ENCODE measurements at regions not wholly inside any gene's neighbourhood (a gene's known extent, or its start where the extent isn't known, plus 50 kb on each side); places are given as distances from the start of the nearest gene placed in this dataset.
A peak's percentile ranks its signal among the peaks of the same experiment; 100 is the strongest.

- TF ChIP-seq HOXA7 (CRISPR knock-in tag; IDR thresholded peaks at IDR 0.05) = no peak
- no peak for TF ChIP-seq MAZ (IDR thresholded peaks at IDR 0.05; ENCODE audit: borderline replicate concordance, low read depth, low read length)
- TF ChIP-seq RAD21 (conservative IDR thresholded peaks at IDR 0.05 in 1 of 2, IDR thresholded peaks at IDR 0.05 in 1 of 2) = peak; percentile 57 to 66; a peak in 4 of 5 replicates
- TF ChIP-seq SMC3 (IDR thresholded peaks at IDR 0.05) = peak; percentile 49
- TF ChIP-seq CTCF (IDR thresholded peaks at IDR 0.05) = peak; percentile 75
- no peak overlapping the region for H3K4me3 ChIP-seq
- CTCF ChIA-PET = interaction anchor here (0.6 to 3.1 kb wide), 27 partner anchors 9 to 810 kb away, joined by 3 to 14 read pairs (median 3); no protein-coding TSS in a partner anchor
- no peak overlapping the region for H3K27ac ChIP-seq
- H3K4me2 ChIP-seq = 0 out of 3 replicates have a peak overlapping the region, but pooled peaks have one; percentile 13
- peak; percentile 46 to 49 for DNase-seq (ENCODE audit: low read depth in 1 of 2, low spot score in 1 of 2)
- POLR2A ChIA-PET = no interaction called here
- H3K9me3 ChIP-seq = no peaks in the 10 kb centered on the region
- 29% methylated on average over 8 of the region's 8 CpGs for WGBS (ENCODE audit: missing lambda C conversion rate)
- no peaks in the 10 kb centered on the region for H3K4me1 ChIP-seq
- ATAC-seq = peak; percentile 74 to 88
- peak; percentile 18 for FAIRE-seq
Measured at GRCh38 chr12:14185427-14186192, 179.9 kb upstream of the ATF7IP start.

- FAIRE-seq = no peak
- ATAC-seq = peak in 1 of 2 experiments; percentile 36; a peak in 1 of 6 replicates
- Histone ChIP-seq H3K4me1 (no peaks in the 10 kb centered on the region), H3K4me2 (no peak overlapping the region), H3K9me3 (no peaks in the 10 kb centered on the region), H3K4me3 (no peak overlapping the region), H3K27ac (no peak overlapping the region)
- WGBS (ENCODE audit: missing lambda C conversion rate) = 17% methylated on average over 2 of the region's 2 CpGs
- TF ChIP-seq EP300 (IDR thresholded peaks at IDR 0.05) = no peak
- no peak for TF ChIP-seq HDAC2 (IDR thresholded peaks at IDR 0.05)
- no peak for TF ChIP-seq FOSL2 (IDR thresholded peaks at IDR 0.05)
- TF ChIP-seq FOSL2 (CRISPR knock-in tag; IDR thresholded peaks at IDR 0.05) = no peak
- no peak for TF ChIP-seq GATA3 (IDR thresholded peaks at IDR 0.05; ENCODE audit: borderline replicate concordance)
- no peak for TF ChIP-seq BCL3 (IDR thresholded peaks at IDR 0.05)
- TF ChIP-seq CHD4 (IDR thresholded peaks at IDR 0.05; ENCODE audit: borderline replicate concordance) = no peak
- no peak for TF ChIP-seq POLR2A (IDR thresholded peaks at IDR 0.05; ENCODE audit: low read length)
- no peak for TF ChIP-seq CTCF (IDR thresholded peaks at IDR 0.05)
- no peak for TF ChIP-seq RCOR1 (IDR thresholded peaks at IDR 0.05; ENCODE audit: low read depth, low read length)
- no peak for TF ChIP-seq SREBF2 (IDR thresholded peaks at IDR 0.05)
- TF ChIP-seq HES2 (IDR thresholded peaks at IDR 0.05) = no peak
- ChIA-PET POLR2A (no interaction called here), CTCF (interaction anchor here (0.6 to 3.1 kb wide), 25 partner anchors 9 to 809 kb away, joined by 3 to 14 read pairs (median 4); no protein-coding TSS in a partner anchor)
- DNase-seq (ENCODE audit: low read depth in 1 of 2, low spot score in 1 of 2) = no peak
Measured at GRCh38 chr12:14186193-14186502, 179.3 kb upstream of the ATF7IP start.

GRCh38 chr12:14187002-14187401 is 178.5 kb upstream of the ATF7IP start:
- no peak overlapping the region for H3K4me2 ChIP-seq
- no peaks in the 10 kb centered on the region for H3K4me1 ChIP-seq
- no peak overlapping the region for H3K27ac ChIP-seq
- TF ChIP-seq HMGXB4 (CRISPR knock-in tag; IDR thresholded peaks at IDR 0.05; ENCODE audit: borderline replicate concordance) (no peak), ZNF302 (CRISPR knock-in tag; IDR thresholded peaks at IDR 0.05) (no peak), FOSL2 (IDR thresholded peaks at IDR 0.05) (no peak), FOSL2 (CRISPR knock-in tag; IDR thresholded peaks at IDR 0.05) (no peak), CHD2 (IDR thresholded peaks at IDR 0.05; ENCODE audit: low read length, partially characterized antibody) (no peak), NPAS2 (CRISPR knock-in tag; IDR thresholded peaks at IDR 0.05; ENCODE audit: borderline replicate concordance) (no peak), PHF8 (IDR thresholded peaks at IDR 0.05; ENCODE audit: borderline replicate concordance, low read depth) (no peak), PBX3 (IDR thresholded peaks at IDR 0.05) (no peak)
- no peak overlapping the region for H3K4me3 ChIP-seq
- H3K9me3 ChIP-seq = no peaks in the 10 kb centered on the region
- ChIA-PET CTCF (interaction anchor here (0.9 to 3.1 kb wide), 5 partner anchors 8 to 479 kb away, joined by 3 to 10 read pairs (median 4); no protein-coding TSS in a partner anchor), POLR2A (no interaction called here)
- FAIRE-seq (no peak), DNase-seq (ENCODE audit: low read depth in 1 of 2, low spot score in 1 of 2) (no peak), ATAC-seq (no peak)
- 19% methylated on average over 5 of the region's 5 CpGs for WGBS (ENCODE audit: missing lambda C conversion rate)
